WI38 (cell line): ENCODE measurements at regions not wholly inside any gene's neighbourhood (a gene's known extent, or its start where the extent isn't known, plus 50 kb on each side); places are given as distances from the start of the nearest gene placed in this dataset.

Experiments used
- H3K4me3 ChIP-seq: 2 replicates; pipeline ENCODE4 v1.5.1; 2011; ENCODE audit warnings: low read depth, mild to moderate bottlenecking, control low read depth, low read length
- CTCF ChIP-seq: IDR thresholded peaks from 2 replicates; pipeline ENCODE4 v1.5.1; 2012; ENCODE audit warnings: low read depth, mild to moderate bottlenecking, control low read depth, low read length

GRCh38 chr7:25578991-25579777, 350.9 kb upstream of the NPVF start:
- no peak overlapping the region for H3K4me3 ChIP-seq
- TF ChIP-seq CTCF: no peak

GRCh38 chr7:25579778-25580075, 351.4 kb upstream of the NPVF start:
- no peak for TF ChIP-seq CTCF
- H3K4me3 ChIP-seq: no peak overlapping the region

- H3K4me3 ChIP-seq: no peak overlapping the region
- no peak for TF ChIP-seq CTCF
Observed at GRCh38 chr7:25580141-25580540, 351.9 kb upstream of the NPVF start.

GRCh38 chr7:25583621-25584020, 355.3 kb upstream of the NPVF start:
- H3K4me3 ChIP-seq: no peak overlapping the region
- TF ChIP-seq CTCF: no peak

GRCh38 chr7:25584112-25584938, 356.0 kb upstream of the NPVF start:
- no peak overlapping the region for H3K4me3 ChIP-seq
- TF ChIP-seq CTCF: no peak

- no peak for TF ChIP-seq CTCF
- no peak overlapping the region for H3K4me3 ChIP-seq
Observed at GRCh38 chr7:25586513-25586912, 358.2 kb upstream of the NPVF start.

GRCh38 chr7:25594122-25594521, 365.8 kb upstream of the NPVF start:
- TF ChIP-seq CTCF: no peak
- no peak overlapping the region for H3K4me3 ChIP-seq
